Stomach (tissue), 8 donors: ENCODE measurements at regions not wholly inside any gene's neighbourhood (a gene's known extent, or its start where the extent isn't known, plus 50 kb on each side); places are given as distances from the start of the nearest gene placed in this dataset.
"Not testable (repeated sequence)": the region's sequence is repeated elsewhere in the genome, so short reads cannot be mapped to it uniquely, and the experiment has no call there.

Source experiments
- DNase-seq, 2 donors: peaks; one replicate each; pipeline versions ENCODE4 v3.0.0 to v3.0.0-alpha.2; 2013 to 2019
- H3K27ac ChIP-seq, 5 donors: fragments of 200-600 bp in 4 of 5; sonication (generic) in 4 of 5; one replicate each; pipeline ENCODE4 v1.5.1; 2013 to 2019; ENCODE audit warnings: mild to moderate bottlenecking in 1 of 5, moderate library complexity in 1 of 5
- H3K27me3 ChIP-seq, 3 donors: fragments of 200-600 bp; sonication (generic); one replicate each; pipeline ENCODE4 v1.5.1; 2017 to 2019; ENCODE audit warnings: mixed run types in 1 of 3
- H3K36me3 ChIP-seq, 4 donors: fragments of 200-600 bp; sonication (generic); 1 replicate in 3 of 4; 2 replicates in 1 of 4; pipeline ENCODE4 v1.5.1; 2016 to 2019
- H3K4me1 ChIP-seq, 4 donors: fragments of 200-600 bp; sonication (generic); one replicate each; pipeline ENCODE4 v1.5.1; 2016 to 2019
- H3K4me3 ChIP-seq, 4 donors: fragments of 200-600 bp; sonication (generic) in 3 of 4; one replicate each; pipeline ENCODE4 v1.5.1; 2016 to 2019; ENCODE audit warnings: mild to moderate bottlenecking in 1 of 4
- H3K9me3 ChIP-seq, 4 donors: fragments of 200-600 bp; sonication (generic); one replicate each; pipeline ENCODE4 v1.5.1; 2016 to 2019
- CTCF ChIP-seq, 7 experiments: fragments of 450-650 bp in 4 of 7; fragments of 200-600 bp in 3 of 7; sonication (generic) in 3 of 7; IDR thresholded peaks; one replicate each; pipeline ENCODE4 v1.5.1; 2016 to 2019; ENCODE audit warnings: antibody characterized with exemption in 7 of 7, control low read depth in 2 of 7, mild to moderate bottlenecking in 1 of 7
- EP300 ChIP-seq: sonication (generic); formaldehyde crosslinking; IDR thresholded peaks from one replicate; pipeline ENCODE4 v1.6.1; 2017; ENCODE audit warnings: antibody characterized with exemption
- POLR2A ChIP-seq, 4 donors: fragments of 450-650 bp; IDR thresholded peaks; one replicate each; pipeline ENCODE4 v1.6.1; 2016; ENCODE audit warnings: antibody characterized with exemption in 4 of 4, control low read depth in 2 of 4, mild to moderate bottlenecking in 1 of 4, moderate library complexity in 1 of 4
- POLR2AphosphoS5 ChIP-seq, 3 donors: sonication (generic); formaldehyde crosslinking; IDR thresholded peaks; one replicate each; pipeline ENCODE4 v1.6.1; 2016; ENCODE audit warnings: antibody characterized with exemption in 3 of 3
- WGBS, 5 donors: extraction: QIAGEN DNeasy Blood & Tissue Kit in 3 of 5; methylation state at CpG; one replicate each; pipeline versions ENCODE4 v1.1.5 to v1.1.7; 2013 to 2018; 5-methylcytosine and 5-hydroxymethylcytosine counted together
- intact Hi-C: fragments of 100-400 bp; cut with DNase I; formaldehyde crosslinking; loops from one replicate; pipeline ENCODE4 v1.15.1; 2023; ENCODE audit warnings: low total_unique reads
- donor health status: healthy with polysubstance abuse.
- donor health status: Bipolar disorder and iron deficiency.
- donor health status: healthy.

GRCh38 chr18:76604108-76604934 is 109.3 kb upstream of the ZNF516 start:
- no peak for TF ChIP-seq POLR2AphosphoS5 (IDR thresholded peaks at IDR 0.05)
- TF ChIP-seq CTCF (IDR thresholded peaks at IDR 0.05): no peak
- TF ChIP-seq POLR2A (IDR thresholded peaks at IDR 0.05): no peak
- TF ChIP-seq EP300: no peak
- intact Hi-C loops: no loop called here
- WGBS, 5 donors: 54 to 74% (median 69%) methylated on average over 14 of the region's 14 CpGs
- H3K36me3 ChIP-seq: no peaks in the 10 kb centered on the region
- H3K9me3 ChIP-seq: no peaks in the 10 kb centered on the region
- no peak for DNase-seq
- no peak overlapping the region for H3K4me3 ChIP-seq
- H3K4me1 ChIP-seq: no peaks in the 10 kb centered on the region
- no peak overlapping the region for H3K27ac ChIP-seq
- H3K27me3 ChIP-seq: no peaks in the 10 kb centered on the region

GRCh38 chr18:76602191-76602590 is 107.1 kb upstream of the ZNF516 start:
- H3K27me3 ChIP-seq: no peaks in the 10 kb centered on the region
- H3K4me3 ChIP-seq: no peak overlapping the region
- WGBS, 5 donors: 75 to 86% (median 84%) methylated on average over 5 of the region's 5 CpGs
- no peaks in the 10 kb centered on the region for H3K9me3 ChIP-seq
- TF ChIP-seq EP300 (no peak), POLR2AphosphoS5 (IDR thresholded peaks at IDR 0.05) (no peak), POLR2A (IDR thresholded peaks at IDR 0.05) (no peak), CTCF (IDR thresholded peaks at IDR 0.05) (no peak)
- no peak for DNase-seq
- no peaks in the 10 kb centered on the region for H3K4me1 ChIP-seq
- H3K36me3 ChIP-seq: no peaks in the 10 kb centered on the region
- intact Hi-C loops: no loop called here
- H3K27ac ChIP-seq: no peak overlapping the region

- H3K27ac ChIP-seq, DNase-seq, H3K9me3 ChIP-seq, intact Hi-C loops, H3K36me3 ChIP-seq, H3K4me3 ChIP-seq, H3K27me3 ChIP-seq, H3K4me1 ChIP-seq: not testable (repeated sequence)
- WGBS, 5 donors: 89 to 98% (median 94%) methylated on average over 10 to 28 of the region's 28 CpGs
Observed at GRCh38 chr18:76600076-76600475, 105.0 kb upstream of the ZNF516 start.

- no peaks in the 10 kb centered on the region for H3K9me3 ChIP-seq
- H3K27ac ChIP-seq: no peak overlapping the region
- TF ChIP-seq EP300 (no peak), POLR2A (IDR thresholded peaks at IDR 0.05) (no peak), POLR2AphosphoS5 (IDR thresholded peaks at IDR 0.05) (no peak), CTCF (IDR thresholded peaks at IDR 0.05) (no peak)
- intact Hi-C loops: no loop called here
- no peaks in the 10 kb centered on the region for H3K36me3 ChIP-seq
- no peak for DNase-seq
- 90 to 94% (median 93%) methylated on average over 3 of the region's 3 CpGs for WGBS, 5 donors
- no peaks in the 10 kb centered on the region for H3K4me1 ChIP-seq
- H3K27me3 ChIP-seq: peaks cover 0 to 7% (median 0%) of the 10 kb centered on the region in 3 donors
- H3K4me3 ChIP-seq: no peak overlapping the region
Observed at GRCh38 chr18:76594966-76595365, 99.9 kb upstream of the ZNF516 start.

GRCh38 chr18:76593843-76594242 is 98.8 kb upstream of the ZNF516 start:
- Histone ChIP-seq H3K36me3 (no peaks in the 10 kb centered on the region), H3K4me3 (no peak overlapping the region), H3K4me1 (peaks cover 0 to 10% (median 6%) of the 10 kb centered on the region in 4 donors), H3K27me3 (peaks cover 0 to 7% (median 0%) of the 10 kb centered on the region in 3 donors), H3K9me3 (no peaks in the 10 kb centered on the region), H3K27ac (no peak overlapping the region)
- intact Hi-C loops: no loop called here
- no peak for DNase-seq
- TF ChIP-seq POLR2A (IDR thresholded peaks at IDR 0.05) (no peak), CTCF (IDR thresholded peaks at IDR 0.05) (no peak), EP300 (no peak), POLR2AphosphoS5 (IDR thresholded peaks at IDR 0.05) (no peak)
- 87 to 91% (median 87%) methylated on average over 2 of the region's 2 CpGs for WGBS, 5 donors
